DOHH2 (cell line): ENCODE measurements at regions not wholly inside any gene's neighbourhood (a gene's known extent, or its start where the extent isn't known, plus 50 kb on each side); places are given as distances from the start of the nearest gene placed in this dataset.

Experiments used
- CTCF ChIP-seq: fragments of 200-600 bp; sonication (generic); IDR thresholded peaks from one replicate; pipeline ENCODE4 v1.5.1; 2014; ENCODE audit warnings: antibody characterized with exemption, mild to moderate bottlenecking, low read depth, low read length; ENCODE audit not compliant: poor library complexity, severe bottlenecking
- EZH2phosphoT487 ChIP-seq: fragments of 200-600 bp; sonication (generic); IDR thresholded peaks from 2 replicates; pipeline ENCODE4 v1.6.1; 2017; ENCODE audit warnings: borderline replicate concordance, mild to moderate bottlenecking, antibody characterized with exemption, low read length, moderate library complexity, mixed read lengths

GRCh38 chr6:1239805-1240204, 72.1 kb upstream of the FOXQ1 start:
- TF ChIP-seq CTCF: no peak
- no peak for TF ChIP-seq EZH2phosphoT487
